ENCODE measurements at regions not wholly inside any gene's neighbourhood (a gene's known extent, or its start where the extent isn't known, plus 50 kb on each side); places are given as distances from the start of the nearest gene placed in this dataset.

- TF ChIP-seq, protein P1, sequence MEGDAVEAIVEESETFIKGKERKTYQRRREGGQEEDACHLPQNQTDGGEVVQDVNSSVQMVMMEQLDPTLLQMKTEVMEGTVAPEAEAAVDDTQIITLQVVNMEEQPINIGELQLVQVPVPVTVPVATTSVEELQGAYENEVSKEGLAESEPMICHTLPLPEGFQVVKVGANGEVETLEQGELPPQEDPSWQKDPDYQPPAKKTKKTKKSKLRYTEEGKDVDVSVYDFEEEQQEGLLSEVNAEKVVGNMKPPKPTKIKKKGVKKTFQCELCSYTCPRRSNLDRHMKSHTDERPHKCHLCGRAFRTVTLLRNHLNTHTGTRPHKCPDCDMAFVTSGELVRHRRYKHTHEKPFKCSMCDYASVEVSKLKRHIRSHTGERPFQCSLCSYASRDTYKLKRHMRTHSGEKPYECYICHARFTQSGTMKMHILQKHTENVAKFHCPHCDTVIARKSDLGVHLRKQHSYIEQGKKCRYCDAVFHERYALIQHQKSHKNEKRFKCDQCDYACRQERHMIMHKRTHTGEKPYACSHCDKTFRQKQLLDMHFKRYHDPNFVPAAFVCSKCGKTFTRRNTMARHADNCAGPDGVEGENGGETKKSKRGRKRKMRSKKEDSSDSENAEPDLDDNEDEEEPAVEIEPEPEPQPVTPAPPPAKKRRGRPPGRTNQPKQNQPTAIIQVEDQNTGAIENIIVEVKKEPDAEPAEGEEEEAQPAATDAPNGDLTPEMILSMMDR (conservative IDR thresholded peaks at IDR 0.05; ENCODE audit: low read depth, low read length): no peak
- H3K4me3 ChIP-seq (ENCODE audit: low read depth, low read length): no peak overlapping the region
- no peak for DNase-seq (ENCODE audit: low read depth)
Measured at GRCh38 chr7:109126404-109127050, 556.9 kb downstream of the DNAJB9 start.

- TF ChIP-seq, protein P1 (conservative IDR thresholded peaks at IDR 0.05; ENCODE audit: low read depth, low read length): no peak
- H3K4me3 ChIP-seq (ENCODE audit: low read depth, low read length): no peak overlapping the region
- DNase-seq (ENCODE audit: low read depth): no peak
Measured at GRCh38 chr7:109127145-109127544, 557.5 kb downstream of the DNAJB9 start.

- TF ChIP-seq, protein P1 (conservative IDR thresholded peaks at IDR 0.05; ENCODE audit: low read depth, low read length): no peak
- no peak for DNase-seq (ENCODE audit: low read depth)
Measured at GRCh38 chr7:109131141-109131540, 561.5 kb downstream of the DNAJB9 start.

DNA sequence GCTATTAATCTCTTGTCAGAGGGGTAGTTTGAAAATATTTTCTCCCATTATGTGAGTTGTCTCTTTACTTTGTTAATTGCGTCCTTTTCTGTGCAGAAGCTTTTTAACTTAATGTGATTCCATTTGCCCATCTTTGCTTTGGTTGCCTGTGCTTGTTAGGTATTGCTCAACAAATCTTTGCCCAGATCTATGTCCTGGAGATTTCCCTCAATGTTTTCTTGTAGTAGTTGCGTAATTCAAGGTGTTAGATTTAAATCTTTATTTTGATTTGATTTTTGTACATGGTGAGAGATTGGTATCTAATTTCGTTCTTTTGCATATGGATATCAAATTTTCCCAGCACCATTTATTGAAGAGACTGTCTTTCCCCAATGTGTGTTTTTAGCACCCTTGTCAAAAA is 567.2 kb downstream of the DNAJB9 start:
- no peak for DNase-seq (ENCODE audit: low read depth)
- TF ChIP-seq, protein P1 (conservative IDR thresholded peaks at IDR 0.05; ENCODE audit: low read depth, low read length): no peak
- no peak overlapping the region for H3K4me3 ChIP-seq (ENCODE audit: low read depth, low read length)

More at GRCh38 chr7:109131141-109131540, 561.5 kb downstream of the DNAJB9 start:
- no peak overlapping the region for H3K4me3 ChIP-seq (ENCODE audit: low read depth, low read length)

DNA sequence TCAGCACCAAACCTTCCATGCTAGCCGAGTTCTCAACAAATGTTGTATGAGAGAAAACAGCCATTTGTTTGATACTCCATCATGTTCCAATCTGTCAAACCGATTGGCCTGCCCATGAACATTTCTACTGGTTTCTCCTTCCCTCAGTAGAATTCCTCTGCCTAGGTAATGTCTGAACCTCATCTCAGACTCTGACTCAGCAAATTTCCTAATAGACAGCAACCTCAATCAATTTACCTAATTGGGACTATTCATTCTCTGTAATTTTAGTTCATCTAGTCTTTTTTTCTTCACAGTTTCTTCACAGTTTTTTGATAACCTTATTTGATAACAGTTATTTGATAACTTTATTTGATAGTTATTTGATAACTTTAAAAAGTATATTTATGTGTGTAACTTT is 585.1 kb downstream of the DNAJB9 start:
- TF ChIP-seq, protein P1 (conservative IDR thresholded peaks at IDR 0.05; ENCODE audit: low read depth, low read length): no peak
- H3K4me3 ChIP-seq (ENCODE audit: low read depth, low read length): no peak overlapping the region
- DNase-seq (ENCODE audit: low read depth): no peak

GRCh38 chr7:109158246-109158645 is 588.6 kb downstream of the DNAJB9 start:
- DNase-seq (ENCODE audit: low read depth): no peak
- TF ChIP-seq, protein P1 (conservative IDR thresholded peaks at IDR 0.05; ENCODE audit: low read depth, low read length): no peak
- no peak overlapping the region for H3K4me3 ChIP-seq (ENCODE audit: low read depth, low read length)

GRCh38 chr7:109176661-109177060 is 607.0 kb downstream of the DNAJB9 start:
- H3K4me3 ChIP-seq (ENCODE audit: low read depth, low read length): no peak overlapping the region
- TF ChIP-seq, protein P1 (conservative IDR thresholded peaks at IDR 0.05; ENCODE audit: low read depth, low read length): no peak
- DNase-seq (ENCODE audit: low read depth): no peak
